ENCODE measurements at regions not wholly inside any gene's neighbourhood (a gene's known extent, or its start where the extent isn't known, plus 50 kb on each side); places are given as distances from the start of the nearest gene placed in this dataset.

DNA sequence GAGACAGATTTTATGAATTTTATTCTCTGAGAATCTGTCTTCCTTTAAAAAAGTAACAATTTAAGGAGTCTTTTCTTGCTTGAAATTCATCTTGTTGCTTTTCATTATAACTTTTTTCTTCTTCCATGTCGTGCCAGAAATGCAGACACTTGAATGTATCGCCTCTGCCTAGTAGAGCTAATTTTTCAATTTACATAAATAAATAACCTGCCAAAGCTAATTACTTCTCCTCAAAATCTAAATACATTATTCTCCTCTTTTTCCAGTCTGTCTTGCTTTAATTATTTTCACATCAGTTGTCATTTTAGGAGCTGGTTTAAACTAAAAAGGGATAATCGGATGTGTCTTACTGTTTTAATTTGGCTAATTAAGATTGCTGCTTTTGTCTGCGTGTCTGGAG, 711.1 kb upstream of the SEL1L start:
- TF ChIP-seq POLR2A (IDR thresholded peaks at IDR 0.05; ENCODE audit: low read depth, low read length) (no peak), EZH2 (IDR thresholded peaks at IDR 0.05; ENCODE audit: borderline replicate concordance, low read depth, low read length, severe bottlenecking) (no peak), JUN (IDR thresholded peaks at IDR 0.05; ENCODE audit: borderline replicate concordance, insufficient read depth, insufficient read length, low read depth) (no peak), MYC (IDR thresholded peaks at IDR 0.05; ENCODE audit: low read depth, low read length) (no peak)
- TF ChIP-seq, protein P1, sequence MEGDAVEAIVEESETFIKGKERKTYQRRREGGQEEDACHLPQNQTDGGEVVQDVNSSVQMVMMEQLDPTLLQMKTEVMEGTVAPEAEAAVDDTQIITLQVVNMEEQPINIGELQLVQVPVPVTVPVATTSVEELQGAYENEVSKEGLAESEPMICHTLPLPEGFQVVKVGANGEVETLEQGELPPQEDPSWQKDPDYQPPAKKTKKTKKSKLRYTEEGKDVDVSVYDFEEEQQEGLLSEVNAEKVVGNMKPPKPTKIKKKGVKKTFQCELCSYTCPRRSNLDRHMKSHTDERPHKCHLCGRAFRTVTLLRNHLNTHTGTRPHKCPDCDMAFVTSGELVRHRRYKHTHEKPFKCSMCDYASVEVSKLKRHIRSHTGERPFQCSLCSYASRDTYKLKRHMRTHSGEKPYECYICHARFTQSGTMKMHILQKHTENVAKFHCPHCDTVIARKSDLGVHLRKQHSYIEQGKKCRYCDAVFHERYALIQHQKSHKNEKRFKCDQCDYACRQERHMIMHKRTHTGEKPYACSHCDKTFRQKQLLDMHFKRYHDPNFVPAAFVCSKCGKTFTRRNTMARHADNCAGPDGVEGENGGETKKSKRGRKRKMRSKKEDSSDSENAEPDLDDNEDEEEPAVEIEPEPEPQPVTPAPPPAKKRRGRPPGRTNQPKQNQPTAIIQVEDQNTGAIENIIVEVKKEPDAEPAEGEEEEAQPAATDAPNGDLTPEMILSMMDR (IDR thresholded peaks at IDR 0.05; ENCODE audit: extremely low read depth in 1 of 2, insufficient read depth in 1 of 2, low read depth in 1 of 2, low read length in 2 of 2) = no peak
- TF ChIP-seq, protein P2, sequence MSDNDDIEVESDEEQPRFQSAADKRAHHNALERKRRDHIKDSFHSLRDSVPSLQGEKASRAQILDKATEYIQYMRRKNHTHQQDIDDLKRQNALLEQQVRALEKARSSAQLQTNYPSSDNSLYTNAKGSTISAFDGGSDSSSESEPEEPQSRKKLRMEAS (IDR thresholded peaks at IDR 0.05; ENCODE audit: insufficient read depth, insufficient read length) = no peak
